ENCODE measurements at regions not wholly inside any gene's neighbourhood (a gene's known extent, or its start where the extent isn't known, plus 50 kb on each side); places are given as distances from the start of the nearest gene placed in this dataset.

DNA sequence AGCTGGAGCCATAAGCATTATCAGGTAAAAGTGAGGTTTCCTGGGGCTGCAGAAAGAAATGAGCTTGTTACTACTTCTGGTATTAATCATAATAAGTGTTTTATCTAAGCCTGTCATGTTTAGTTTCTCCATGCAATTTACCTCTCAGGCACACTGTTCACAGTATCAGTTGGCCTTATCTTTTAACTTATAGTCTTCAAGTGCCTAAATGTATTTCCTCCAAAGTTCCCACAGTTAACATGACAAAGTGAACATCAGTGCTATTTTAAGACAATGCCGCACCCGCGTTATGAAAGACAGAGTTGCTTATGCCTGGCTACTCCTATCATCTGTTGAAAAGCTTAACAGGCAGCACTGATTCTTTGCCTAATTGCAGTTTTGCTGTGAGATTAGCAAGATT is 408.7 kb upstream of the FAM241A start:
- Histone ChIP-seq H3K9me3 (replicated peaks in 1 of 3) (peaks cover 0 to 7% (median 0%) of the 10 kb centered on the region in 3 donors), H3K4me3 (no peak overlapping the region), H3K4me1 (replicated peaks in 1 of 2) (no peaks in the 10 kb centered on the region), H3K27ac (no peak overlapping the region), H3K27me3 (no peaks in the 10 kb centered on the region), H3K36me3 (replicated peaks in 1 of 2) (no peaks in the 10 kb centered on the region)
- DNase-seq: no peak
- 50 to 68% (median 60%) methylated on average over 3 of the region's 3 CpGs for WGBS, 4 donors
- TF ChIP-seq POLR2A (IDR thresholded peaks at IDR 0.05): no peak
- TF ChIP-seq, protein P1, sequence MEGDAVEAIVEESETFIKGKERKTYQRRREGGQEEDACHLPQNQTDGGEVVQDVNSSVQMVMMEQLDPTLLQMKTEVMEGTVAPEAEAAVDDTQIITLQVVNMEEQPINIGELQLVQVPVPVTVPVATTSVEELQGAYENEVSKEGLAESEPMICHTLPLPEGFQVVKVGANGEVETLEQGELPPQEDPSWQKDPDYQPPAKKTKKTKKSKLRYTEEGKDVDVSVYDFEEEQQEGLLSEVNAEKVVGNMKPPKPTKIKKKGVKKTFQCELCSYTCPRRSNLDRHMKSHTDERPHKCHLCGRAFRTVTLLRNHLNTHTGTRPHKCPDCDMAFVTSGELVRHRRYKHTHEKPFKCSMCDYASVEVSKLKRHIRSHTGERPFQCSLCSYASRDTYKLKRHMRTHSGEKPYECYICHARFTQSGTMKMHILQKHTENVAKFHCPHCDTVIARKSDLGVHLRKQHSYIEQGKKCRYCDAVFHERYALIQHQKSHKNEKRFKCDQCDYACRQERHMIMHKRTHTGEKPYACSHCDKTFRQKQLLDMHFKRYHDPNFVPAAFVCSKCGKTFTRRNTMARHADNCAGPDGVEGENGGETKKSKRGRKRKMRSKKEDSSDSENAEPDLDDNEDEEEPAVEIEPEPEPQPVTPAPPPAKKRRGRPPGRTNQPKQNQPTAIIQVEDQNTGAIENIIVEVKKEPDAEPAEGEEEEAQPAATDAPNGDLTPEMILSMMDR (IDR thresholded peaks at IDR 0.05): no peak
- intact Hi-C loops (cut with DNase I): no loop called here

DNA sequence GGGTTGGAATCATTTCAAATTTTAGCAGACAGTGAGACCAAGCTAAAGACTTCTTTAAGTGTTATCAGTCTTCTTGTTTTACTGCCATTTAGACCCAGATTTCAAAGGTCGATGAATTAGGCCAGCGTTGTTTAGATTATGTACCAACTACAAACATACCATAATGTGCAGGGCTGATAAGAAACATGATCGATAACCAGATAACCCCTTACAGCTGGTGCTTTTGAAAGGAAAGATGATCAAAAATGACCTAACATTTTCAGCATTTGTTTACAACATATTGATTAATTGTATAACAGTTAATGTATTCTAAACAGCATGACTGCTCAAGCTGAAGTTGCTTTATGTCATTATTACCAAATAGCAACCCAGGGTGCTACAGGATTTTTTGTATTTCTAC is 400.4 kb upstream of the FAM241A start:
- no peaks in the 10 kb centered on the region for H3K9me3 ChIP-seq (replicated peaks in 1 of 3)

DNA sequence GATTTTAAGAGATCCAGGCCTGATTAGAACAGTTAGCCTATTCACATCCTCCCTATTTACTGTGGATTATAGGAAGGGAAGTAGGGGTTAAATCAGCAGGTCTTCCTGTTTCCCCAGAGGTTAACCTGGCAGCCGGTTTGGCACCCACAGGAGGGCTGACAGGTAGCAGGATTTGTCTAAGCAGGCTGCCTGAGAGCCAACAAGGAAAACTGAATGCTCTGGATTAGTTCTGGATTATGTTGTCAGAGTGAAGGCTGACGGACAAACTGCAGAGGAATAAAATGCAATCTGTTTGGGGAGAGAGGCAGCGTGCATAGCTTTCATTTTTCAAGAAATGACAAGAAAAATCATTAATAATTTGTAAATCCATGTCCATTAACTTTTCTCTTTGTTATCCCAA is 397.1 kb upstream of the FAM241A start:
- Histone ChIP-seq H3K4me1 (replicated peaks in 1 of 2) (no peaks in the 10 kb centered on the region), H3K9me3 (replicated peaks in 1 of 3) (no peaks in the 10 kb centered on the region), H3K27me3 (no peaks in the 10 kb centered on the region), H3K36me3 (replicated peaks in 1 of 2) (no peaks in the 10 kb centered on the region), H3K4me3 (no peak overlapping the region), H3K27ac (no peak overlapping the region)
- intact Hi-C loops (cut with DNase I): no loop called here
- WGBS, 4 donors: 31 to 52% (median 45%) methylated on average over 3 of the region's 3 CpGs
- DNase-seq: no peak
- TF ChIP-seq, protein P1 (IDR thresholded peaks at IDR 0.05): no peak
- TF ChIP-seq POLR2A (IDR thresholded peaks at IDR 0.05): no peak

More for the DNA sequence above, 400.4 kb upstream of the FAM241A start:
- no peaks in the 10 kb centered on the region for H3K27me3 ChIP-seq
- H3K36me3 ChIP-seq (replicated peaks in 1 of 2): no peaks in the 10 kb centered on the region
- intact Hi-C loops (cut with DNase I): no loop called here
- no peak overlapping the region for H3K27ac ChIP-seq
- TF ChIP-seq POLR2A (IDR thresholded peaks at IDR 0.05): no peak
- TF ChIP-seq, protein P1 (IDR thresholded peaks at IDR 0.05): no peak
- no peaks in the 10 kb centered on the region for H3K4me1 ChIP-seq (replicated peaks in 1 of 2)
- 31 to 58% (median 55%) methylated on average over 3 of the region's 3 CpGs for WGBS, 4 donors
- DNase-seq: no peak
- H3K4me3 ChIP-seq: no peak overlapping the region

DNA sequence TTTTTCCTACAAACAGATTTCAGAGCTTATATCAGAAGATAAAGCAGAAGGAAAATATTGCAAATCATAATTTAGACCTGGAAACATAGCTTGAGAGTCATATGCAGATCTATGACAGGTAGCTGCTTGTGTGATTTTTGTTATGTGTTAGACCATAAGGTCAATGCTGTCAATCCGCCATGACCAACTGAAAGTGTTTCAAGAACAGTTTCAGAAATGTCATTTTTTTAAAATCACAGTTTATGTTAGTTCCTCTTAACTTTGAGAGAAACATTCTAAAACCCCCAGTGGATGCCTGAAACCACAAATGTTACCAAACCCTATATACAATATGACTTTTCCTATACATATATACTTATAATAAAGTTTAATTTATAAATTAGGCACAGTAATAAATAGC is 391.3 kb upstream of the FAM241A start:
- Histone ChIP-seq H3K9me3 (replicated peaks in 1 of 3) (no peaks in the 10 kb centered on the region), H3K27ac (no peak overlapping the region), H3K4me1 (replicated peaks in 1 of 2) (no peaks in the 10 kb centered on the region), H3K27me3 (no peaks in the 10 kb centered on the region), H3K4me3 (no peak overlapping the region), H3K36me3 (replicated peaks in 1 of 2) (no peaks in the 10 kb centered on the region)
- DNase-seq: no peak
- intact Hi-C loops (cut with DNase I): no loop called here
- no peak for TF ChIP-seq POLR2A (IDR thresholded peaks at IDR 0.05)
- TF ChIP-seq, protein P1 (IDR thresholded peaks at IDR 0.05): no peak
- WGBS, 4 donors: 71 to 91% (median 86%) methylated on average over 1 of the region's 1 CpG
